ENCODE measurements at regions not wholly inside any gene's neighbourhood (a gene's known extent, or its start where the extent isn't known, plus 50 kb on each side); places are given as distances from the start of the nearest gene placed in this dataset.
A peak's percentile ranks its signal among the peaks of the same experiment; 100 is the strongest.
"Not testable (repeated sequence)": the region's sequence is repeated elsewhere in the genome, so short reads cannot be mapped to it uniquely, and the experiment has no call there.

DNA sequence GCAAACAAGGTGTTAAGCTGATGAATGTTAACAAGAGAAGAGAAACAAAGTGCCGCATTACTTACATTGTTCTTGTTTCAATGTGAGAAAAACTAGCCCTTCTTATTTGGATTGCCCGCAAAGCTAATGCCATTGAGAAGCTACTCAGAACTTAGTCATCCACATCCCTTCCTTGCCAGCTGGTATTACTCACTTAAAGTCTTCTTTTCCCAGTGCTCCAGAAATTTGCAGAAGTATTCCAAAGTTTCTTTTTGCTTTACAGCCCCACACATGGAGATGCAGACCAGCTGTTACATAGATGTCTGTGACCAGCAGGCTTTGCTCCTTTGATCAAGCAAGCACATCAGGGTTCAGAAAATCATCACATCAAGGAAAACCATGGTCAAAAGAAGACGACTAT lies 529.0 kb downstream of the TBC1D32 start:
- peak; percentile 6 for DNase-seq (ENCODE audit: low read depth)

GRCh38 chr6:120804612-120805011 lies 529.7 kb downstream of the TBC1D32 start:
- DNase-seq (ENCODE audit: low read depth): no peak

DNA sequence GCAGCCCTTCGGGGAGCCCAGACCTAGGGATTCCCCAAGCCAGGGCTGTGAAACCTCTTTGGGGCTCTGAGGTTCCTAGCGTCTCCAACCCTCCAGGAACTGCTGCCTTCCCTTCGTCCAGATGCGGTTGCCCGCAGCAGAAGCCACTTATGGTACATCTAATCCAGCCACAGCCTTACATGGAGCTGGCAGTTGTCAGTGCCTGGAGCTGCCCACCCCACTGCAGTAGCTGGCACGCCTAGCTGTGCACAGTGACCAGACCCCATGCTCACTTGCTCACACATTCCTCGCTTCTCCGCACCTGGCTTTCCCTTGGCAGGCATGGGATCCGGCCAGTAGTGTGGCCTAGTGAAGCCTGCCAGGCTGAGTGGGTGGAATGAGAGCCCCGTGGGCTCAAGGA lies 547.6 kb downstream of the TBC1D32 start:
- DNase-seq (ENCODE audit: low read depth): no peak

DNA sequence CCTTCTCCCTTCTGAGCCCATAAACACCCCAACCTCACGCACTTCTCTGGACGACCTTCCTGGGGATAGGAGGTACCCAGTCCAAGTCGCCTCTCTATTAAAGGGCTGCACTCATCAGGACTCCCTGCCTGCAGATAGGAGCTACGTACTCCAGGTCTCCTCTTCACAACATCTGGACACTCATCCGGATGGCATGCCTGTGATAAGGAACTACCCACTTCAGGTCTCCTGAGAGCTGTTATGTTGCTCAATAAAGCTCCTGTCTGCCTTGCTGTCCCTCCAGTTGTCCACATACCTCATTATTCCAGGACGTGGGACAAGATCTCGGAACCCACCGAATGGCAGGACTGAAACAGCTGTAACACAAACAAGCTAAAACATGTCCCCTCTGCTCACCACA lies 548.0 kb downstream of the TBC1D32 start:
- DNase-seq (ENCODE audit: low read depth): no peak

DNA sequence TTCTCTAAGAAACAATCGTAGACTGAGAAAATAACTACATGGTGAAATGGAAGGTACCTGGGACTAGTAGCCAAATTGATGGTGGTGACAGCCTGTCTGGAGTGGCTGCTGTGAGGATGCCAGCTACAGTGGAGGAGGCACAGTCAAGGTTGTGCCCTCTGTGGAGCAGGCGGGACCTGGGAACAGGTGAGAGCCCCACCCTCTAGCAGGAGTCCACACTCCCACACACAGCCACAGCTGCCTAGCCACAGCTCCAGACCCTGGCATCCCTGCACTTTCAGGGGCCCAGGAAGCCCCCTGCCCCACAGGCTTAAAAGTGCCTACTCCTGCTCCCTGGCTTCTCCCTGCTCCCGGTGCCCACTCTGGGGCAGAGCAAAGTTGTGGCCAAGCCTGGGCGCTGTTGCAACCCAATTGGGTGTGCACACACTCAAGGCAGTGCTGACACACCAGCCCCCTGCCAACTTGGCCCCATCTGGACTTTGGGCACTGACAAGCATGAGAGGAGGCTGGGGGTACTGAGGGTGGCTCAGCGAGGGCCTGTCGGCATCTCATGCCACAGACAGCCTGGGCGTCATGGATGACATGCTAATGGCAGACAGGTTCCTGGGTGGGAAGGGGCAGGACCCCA lies 548.7 kb downstream of the TBC1D32 start:
- DNase-seq (ENCODE audit: low read depth): no peak

- no peak for DNase-seq (ENCODE audit: low read depth)
Observed at GRCh38 chr6:120779441-120779840, 554.8 kb downstream of the TBC1D32 start.

GRCh38 chr6:120775698-120776097 lies 558.6 kb downstream of the TBC1D32 start:
- no peak for DNase-seq (ENCODE audit: low read depth)

DNA sequence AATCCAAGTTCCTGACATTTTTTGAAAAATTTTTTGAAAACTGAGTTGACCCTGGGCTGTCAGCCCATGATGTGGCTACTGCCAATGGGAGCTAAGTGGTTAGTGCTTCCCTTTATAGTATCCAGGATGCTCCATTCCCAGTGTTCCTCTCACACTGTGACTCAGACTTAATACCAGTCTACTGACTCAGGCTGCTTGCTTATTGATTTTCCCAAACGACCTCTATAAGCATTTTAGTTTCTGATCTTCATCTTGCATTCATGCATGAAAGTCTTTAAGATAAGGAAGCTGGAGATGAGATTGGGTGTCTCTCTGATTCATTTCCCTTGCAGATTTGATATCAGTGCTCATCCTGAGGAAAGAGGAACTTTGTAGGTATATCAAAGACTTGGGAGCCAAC lies 560.0 kb downstream of the TBC1D32 start:
- DNase-seq (ENCODE audit: low read depth): peak; percentile 15

DNA sequence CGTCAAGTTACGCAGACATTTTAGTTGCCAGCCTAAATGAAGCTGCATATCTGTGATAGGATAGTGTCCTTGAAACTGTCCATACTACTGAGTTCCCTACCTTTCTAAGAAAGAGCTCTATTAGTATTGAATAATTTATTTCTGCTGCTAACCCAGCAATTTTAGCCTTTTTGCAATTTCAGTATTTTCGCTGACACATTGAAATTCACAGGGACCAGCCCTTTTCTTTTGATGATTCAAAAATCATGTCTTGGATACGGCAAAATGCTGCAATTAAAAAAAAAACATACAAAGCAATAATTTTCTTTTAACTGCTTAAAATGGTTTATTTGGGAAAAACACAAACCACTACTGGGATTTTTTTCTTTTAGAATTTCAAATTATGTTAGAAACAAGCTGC lies 563.3 kb downstream of the TBC1D32 start:
- no peak for DNase-seq (ENCODE audit: low read depth)

- no peak for DNase-seq (ENCODE audit: low read depth)
Observed at GRCh38 chr6:120764312-120764711, 570.0 kb downstream of the TBC1D32 start.

GRCh38 chr6:120759570-120759969 lies 574.7 kb downstream of the TBC1D32 start:
- no peak for DNase-seq (ENCODE audit: low read depth)

DNA sequence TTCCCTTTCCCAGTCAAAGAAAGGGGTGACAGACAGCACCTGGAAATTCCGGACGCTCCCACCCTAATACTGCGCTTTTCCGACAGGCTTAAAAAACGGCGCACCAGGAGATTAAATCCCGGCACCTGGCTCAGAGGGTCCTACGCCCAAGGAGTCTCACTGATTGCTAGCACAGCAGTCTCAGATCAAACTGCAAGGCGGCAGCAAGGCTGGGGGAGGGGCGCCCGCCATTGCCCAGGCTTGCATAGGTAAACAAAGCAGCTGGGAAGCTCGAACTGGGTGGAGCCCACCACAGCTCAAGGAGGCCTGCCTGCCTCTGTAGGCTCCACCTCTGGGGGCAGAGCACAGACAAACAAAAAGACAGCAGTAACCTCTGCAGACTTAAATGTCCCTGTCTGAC lies 585.7 kb downstream of the TBC1D32 start:
- not testable (repeated sequence) for DNase-seq (ENCODE audit: low read depth)

- DNase-seq (ENCODE audit: low read depth): no peak
Observed at GRCh38 chr6:120736740-120737139, 597.5 kb downstream of the TBC1D32 start.

- DNase-seq (ENCODE audit: low read depth): peak; percentile 3
Observed at GRCh38 chr6:120735641-120736040, 598.6 kb downstream of the TBC1D32 start.

DNA sequence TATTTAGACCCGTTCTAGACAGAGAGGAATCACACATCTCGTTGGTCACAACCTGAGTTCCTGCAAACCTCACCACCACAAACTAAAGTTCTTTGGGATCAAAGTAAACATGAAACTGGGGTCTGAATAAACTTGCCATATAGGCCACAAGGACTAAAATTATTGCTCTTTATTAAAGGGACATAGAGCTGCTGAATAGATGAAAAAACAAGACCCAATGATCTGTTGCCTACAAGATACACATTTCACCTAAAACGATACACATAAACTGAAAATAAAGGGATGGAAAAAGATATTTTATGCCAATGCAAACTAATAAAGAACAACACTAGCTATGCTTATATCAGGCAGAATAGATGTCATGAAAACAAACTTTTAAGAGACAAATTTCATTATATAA lies 623.0 kb downstream of the TBC1D32 start:
- no peak for DNase-seq (ENCODE audit: low read depth)

- DNase-seq (ENCODE audit: low read depth): no peak
Observed at GRCh38 chr6:120700001-120700400, 634.3 kb downstream of the TBC1D32 start.

- DNase-seq (ENCODE audit: low read depth): no peak
Observed at GRCh38 chr6:120686492-120686891, 647.8 kb downstream of the TBC1D32 start.

DNA sequence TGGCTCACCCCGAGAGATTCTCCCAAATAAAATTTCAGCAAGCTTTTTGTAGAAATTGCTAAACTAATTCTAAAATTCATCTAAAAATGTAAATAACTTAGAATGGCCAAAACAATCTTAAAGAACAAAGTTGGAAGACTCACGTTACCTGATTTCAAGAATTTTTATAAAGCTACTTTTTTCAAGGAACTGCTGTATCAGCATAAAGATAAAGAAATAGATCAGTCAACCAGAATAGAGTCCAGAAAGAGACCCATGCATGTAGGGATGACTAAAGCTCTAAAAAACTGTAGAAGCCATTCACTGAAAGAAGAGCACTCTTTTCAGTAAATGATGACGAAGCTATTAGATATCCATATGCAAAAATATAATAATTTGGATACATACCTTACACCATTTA lies 652.1 kb downstream of the TBC1D32 start:
- DNase-seq (ENCODE audit: low read depth): no peak

DNA sequence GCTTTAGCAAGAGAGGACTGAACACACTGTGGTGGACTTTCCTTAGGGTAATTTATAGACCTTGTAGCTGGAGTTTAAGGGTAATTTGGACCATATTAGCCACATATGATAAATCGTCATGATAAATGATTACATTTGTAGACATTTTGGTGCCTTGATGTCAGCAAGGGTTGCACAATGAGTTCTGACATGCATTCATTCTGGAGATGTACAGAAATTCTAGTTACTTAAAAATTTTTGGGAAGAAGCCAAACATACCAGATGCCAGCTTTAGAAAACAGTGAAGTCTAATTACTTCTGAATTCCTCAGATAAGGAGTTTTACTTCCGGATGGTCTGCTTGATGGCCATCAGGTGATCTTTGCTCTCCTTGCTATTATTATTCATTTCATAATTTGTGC lies 653.1 kb downstream of the TBC1D32 start:
- no peak for DNase-seq (ENCODE audit: low read depth)

- no peak for DNase-seq (ENCODE audit: low read depth)
Observed at GRCh38 chr6:120675886-120676285, 658.4 kb downstream of the TBC1D32 start.

DNA sequence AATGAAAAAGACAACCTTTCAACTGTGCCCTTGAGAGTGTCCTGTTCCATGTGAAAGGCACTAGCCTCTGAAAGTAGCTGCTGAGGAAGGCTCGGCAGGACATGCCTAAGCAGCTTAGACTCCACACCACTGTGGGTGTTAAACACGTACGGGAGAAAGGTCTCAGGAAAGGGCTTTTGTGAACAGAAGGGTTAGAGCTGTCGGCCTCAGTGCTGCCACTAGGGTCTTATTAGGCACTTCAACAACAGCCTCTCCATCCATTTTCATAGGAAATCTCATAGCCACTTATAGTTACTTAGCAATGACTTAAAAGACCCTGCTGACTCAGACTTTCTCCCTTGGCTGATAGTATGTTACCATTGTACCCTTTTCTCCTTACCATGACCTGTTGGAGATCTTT lies 662.8 kb downstream of the TBC1D32 start:
- no peak for DNase-seq (ENCODE audit: low read depth)

- no peak for DNase-seq (ENCODE audit: low read depth)
Observed at GRCh38 chr6:120652506-120652905, 681.8 kb downstream of the TBC1D32 start.

DNA sequence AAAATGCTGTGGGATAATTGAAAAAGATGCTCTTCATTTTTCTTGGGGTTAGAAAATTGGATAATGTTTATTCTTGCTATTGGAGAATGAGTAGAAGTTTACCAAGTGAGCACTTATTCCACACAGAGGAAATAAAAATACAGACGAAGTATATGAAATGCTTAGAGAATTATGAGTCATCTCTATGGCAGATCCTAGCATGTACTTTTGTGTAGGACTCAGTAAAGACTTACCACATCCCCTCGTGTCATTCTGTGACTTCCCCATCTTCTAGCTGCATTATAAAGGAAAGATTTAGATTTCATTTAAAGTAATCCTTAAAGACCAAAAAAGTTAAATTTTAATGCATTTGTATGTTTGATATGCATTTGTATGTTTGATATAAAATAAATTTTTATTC lies 685.6 kb downstream of the TBC1D32 start:
- DNase-seq (ENCODE audit: low read depth): no peak

GRCh38 chr6:120646101-120646500 lies 688.2 kb downstream of the TBC1D32 start:
- DNase-seq (ENCODE audit: low read depth): no peak

All from M059J (cell line).